H1 (cell line): ENCODE measurements at regions not wholly inside any gene's neighbourhood (a gene's known extent, or its start where the extent isn't known, plus 50 kb on each side); places are given as distances from the start of the nearest gene placed in this dataset.
"Not testable (repeated sequence)": the region's sequence is repeated elsewhere in the genome, so short reads cannot be mapped to it uniquely, and the experiment has no call there.

ENCODE experiments used
- CHD1 ChIP-seq: IDR thresholded peaks from 2 replicates; pipeline ENCODE4 v1.6.1; 2012; ENCODE audit warnings: low read depth, low read length, improper control_type of control experiment
- EP300 ChIP-seq, 2 experiments: IDR thresholded peaks; 1 replicate in 1 of 2; 2 replicates in 1 of 2; pipeline ENCODE4 v1.6.1; 2011 to 2012; ENCODE audit warnings: low read depth in 2 of 2, low read length in 2 of 2, mild to moderate bottlenecking in 2 of 2, borderline replicate concordance in 1 of 2, inconsistent platforms in 1 of 2, moderate library complexity in 1 of 2

DNA sequence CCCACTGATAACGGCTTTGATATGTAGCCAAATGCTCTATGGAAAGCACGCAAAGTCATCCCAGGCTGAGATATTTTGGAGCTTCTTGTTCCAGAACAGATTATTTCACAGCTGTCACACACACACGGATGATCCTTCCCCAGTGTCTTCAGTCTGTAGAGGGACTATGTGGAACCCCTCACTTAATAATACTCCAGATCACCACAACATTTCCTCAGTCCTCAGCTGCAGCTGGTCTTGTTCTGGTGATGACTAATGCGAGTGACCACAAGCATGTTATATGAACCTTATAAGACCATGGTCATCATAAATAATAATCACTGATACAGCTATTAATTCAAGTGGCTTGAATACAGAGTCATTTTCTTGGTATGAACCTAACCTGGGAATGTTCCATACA, 490.7 kb downstream of the RPIA start:
- not testable (repeated sequence) for TF ChIP-seq EP300 (IDR thresholded peaks at IDR 0.05; ENCODE audit: borderline replicate concordance in 1 of 2, low read depth in 2 of 2, low read length in 2 of 2); CHD1
